Mammary epithelial cell (primary cell): ENCODE measurements at regions not wholly inside any gene's neighbourhood (a gene's known extent, or its start where the extent isn't known, plus 50 kb on each side); places are given as distances from the start of the nearest gene placed in this dataset.

ENCODE experiments used
- CTCF ChIP-seq, 2 donors: IDR thresholded peaks in 1 of 2; conservative IDR thresholded peaks in 1 of 2; 2 replicates each; pipeline ENCODE4 v1.5.1; 2011 to 2012; ENCODE audit warnings: inconsistent platforms in 2 of 2, low read length in 2 of 2, mild to moderate bottlenecking in 2 of 2, control low read depth in 1 of 2, low read depth in 1 of 2; ENCODE audit not compliant: insufficient read depth in 1 of 2; ENCODE audit errors: extremely low read depth in 1 of 2
- EZH2 ChIP-seq: IDR thresholded peaks from 2 replicates; pipeline ENCODE4 v1.6.1; 2012; ENCODE audit warnings: low read length, inconsistent platforms, borderline replicate concordance

GRCh38 chr3:162073422-162073975, 576.9 kb downstream of the OTOL1 start:
- TF ChIP-seq CTCF (conservative IDR thresholded peaks at IDR 0.05 in 1 of 2, IDR thresholded peaks at IDR 0.05 in 1 of 2; ENCODE audit: extremely low read depth in 1 of 2, insufficient read depth in 1 of 2, low read depth in 1 of 2, low read length in 2 of 2) (no peak), EZH2 (no peak)
